DND-41 (cell line): ENCODE measurements at regions not wholly inside any gene's neighbourhood (a gene's known extent, or its start where the extent isn't known, plus 50 kb on each side); places are given as distances from the start of the nearest gene placed in this dataset.

Source experiments
- EZH2 ChIP-seq: IDR thresholded peaks from 3 replicates; pipeline ENCODE4 v1.6.1; 2012; ENCODE audit warnings: borderline replicate concordance, low read depth, mild to moderate bottlenecking, moderate library complexity, low read length, inconsistent platforms; ENCODE audit not compliant: severe bottlenecking
- TF ChIP-seq, protein P1 (sequence below): IDR thresholded peaks from 2 replicates; pipeline ENCODE4 v1.5.1; 2012; ENCODE audit warnings: borderline replicate concordance, low read length, moderate library complexity, mild to moderate bottlenecking; ENCODE audit not compliant: poor library complexity, severe bottlenecking; ENCODE audit errors: extremely low read depth

- TF ChIP-seq, protein P1, sequence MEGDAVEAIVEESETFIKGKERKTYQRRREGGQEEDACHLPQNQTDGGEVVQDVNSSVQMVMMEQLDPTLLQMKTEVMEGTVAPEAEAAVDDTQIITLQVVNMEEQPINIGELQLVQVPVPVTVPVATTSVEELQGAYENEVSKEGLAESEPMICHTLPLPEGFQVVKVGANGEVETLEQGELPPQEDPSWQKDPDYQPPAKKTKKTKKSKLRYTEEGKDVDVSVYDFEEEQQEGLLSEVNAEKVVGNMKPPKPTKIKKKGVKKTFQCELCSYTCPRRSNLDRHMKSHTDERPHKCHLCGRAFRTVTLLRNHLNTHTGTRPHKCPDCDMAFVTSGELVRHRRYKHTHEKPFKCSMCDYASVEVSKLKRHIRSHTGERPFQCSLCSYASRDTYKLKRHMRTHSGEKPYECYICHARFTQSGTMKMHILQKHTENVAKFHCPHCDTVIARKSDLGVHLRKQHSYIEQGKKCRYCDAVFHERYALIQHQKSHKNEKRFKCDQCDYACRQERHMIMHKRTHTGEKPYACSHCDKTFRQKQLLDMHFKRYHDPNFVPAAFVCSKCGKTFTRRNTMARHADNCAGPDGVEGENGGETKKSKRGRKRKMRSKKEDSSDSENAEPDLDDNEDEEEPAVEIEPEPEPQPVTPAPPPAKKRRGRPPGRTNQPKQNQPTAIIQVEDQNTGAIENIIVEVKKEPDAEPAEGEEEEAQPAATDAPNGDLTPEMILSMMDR = no peak
- no peak for TF ChIP-seq EZH2
Observed at GRCh38 chr1:82829527-82829926, 1028.8 kb downstream of the ADGRL2 start.
